Liver (tissue), 7 donors: ENCODE measurements at regions not wholly inside any gene's neighbourhood (a gene's known extent, or its start where the extent isn't known, plus 50 kb on each side); places are given as distances from the start of the nearest gene placed in this dataset.

Source experiments
- DNase-seq: peaks from one replicate; pipeline ENCODE4 v3.0.0-alpha.2; 2017; ENCODE audit warnings: low spot score
- H3K27ac ChIP-seq, 2 donors: one replicate each; pipeline ENCODE4 v1.7.0; 2013; ENCODE audit warnings: inconsistent platforms in 2 of 2, low read length in 2 of 2, control low read depth in 1 of 2, low read depth in 1 of 2, mild to moderate bottlenecking in 1 of 2
- H3K27me3 ChIP-seq, 4 donors: one replicate each; pipeline versions ENCODE4 v1.6.1 to v1.7.0; 2013; ENCODE audit warnings: low read length in 3 of 4, inconsistent platforms in 1 of 4, mild to moderate bottlenecking in 1 of 4, moderate library complexity in 1 of 4; ENCODE audit not compliant: control insufficient read depth in 4 of 4, insufficient read depth in 4 of 4
- H3K36me3 ChIP-seq, 4 donors: one replicate each; pipeline versions ENCODE4 v1.6.1 to v1.7.0; 2013; ENCODE audit warnings: low read length in 3 of 4, mild to moderate bottlenecking in 3 of 4, low read depth in 1 of 4, moderate library complexity in 1 of 4; ENCODE audit not compliant: control insufficient read depth in 4 of 4, insufficient read depth in 3 of 4
- H3K4me1 ChIP-seq, 4 donors: one replicate each; pipeline versions ENCODE4 v1.6.1 to v1.7.0; 2013; ENCODE audit warnings: low read length in 3 of 4, mild to moderate bottlenecking in 3 of 4, moderate library complexity in 1 of 4; ENCODE audit not compliant: control insufficient read depth in 4 of 4, insufficient read depth in 4 of 4
- H3K4me3 ChIP-seq, 3 donors: one replicate each; pipeline versions ENCODE4 v1.6.1 to v1.7.0; 2013; ENCODE audit warnings: low read length in 3 of 3, control low read depth in 1 of 3, low read depth in 1 of 3, mild to moderate bottlenecking in 1 of 3
- H3K9ac ChIP-seq, 2 donors: one replicate each; pipeline ENCODE4 v1.7.0; 2013; ENCODE audit warnings: low read length in 2 of 2, mild to moderate bottlenecking in 2 of 2, moderate library complexity in 2 of 2, control low read depth in 1 of 2, low read depth in 1 of 2
- H3K9me3 ChIP-seq, 4 donors: one replicate each; pipeline versions ENCODE4 v1.6.1 to v1.7.0; 2013; ENCODE audit warnings: low read length in 3 of 4; ENCODE audit not compliant: control insufficient read depth in 4 of 4
- ATF3 ChIP-seq: IDR thresholded peaks from 2 replicates; pipeline ENCODE4 v1.6.1; 2016; ENCODE audit warnings: antibody characterized with exemption
- CTCF ChIP-seq: fragments of 150-350 bp; IDR thresholded peaks from 2 replicates; pipeline ENCODE4 v1.5.1; 2017; ENCODE audit warnings: improper control_type of control experiment, low read depth, low read length; ENCODE audit not compliant: missing input control
- EGR1 ChIP-seq, 2 donors: IDR thresholded peaks; 2 replicates each; pipeline ENCODE4 v1.6.1; 2016 to 2018; ENCODE audit warnings: antibody characterized with exemption in 2 of 2, low read depth in 2 of 2
- FOXA1 ChIP-seq: IDR thresholded peaks from 2 replicates; pipeline ENCODE4 v1.6.1; 2016; ENCODE audit warnings: antibody characterized with exemption
- FOXA2 ChIP-seq: IDR thresholded peaks from 2 replicates; pipeline ENCODE4 v1.6.1; 2016; ENCODE audit warnings: antibody characterized with exemption
- GABPA ChIP-seq, 2 donors: IDR thresholded peaks in 1 of 2; conservative IDR thresholded peaks in 1 of 2; 2 replicates each; pipeline ENCODE4 v1.6.1; 2016; ENCODE audit warnings: antibody characterized with exemption in 2 of 2, mild to moderate bottlenecking in 1 of 2, moderate library complexity in 1 of 2
- HNF4A ChIP-seq, 2 donors: conservative IDR thresholded peaks; 2 replicates each; pipeline ENCODE4 v1.6.1; 2016; ENCODE audit warnings: antibody characterized with exemption in 2 of 2, mild to moderate bottlenecking in 2 of 2
- HNF4G ChIP-seq: IDR thresholded peaks from 2 replicates; pipeline ENCODE4 v1.6.1; 2016; ENCODE audit warnings: antibody characterized with exemption
- MAX ChIP-seq: IDR thresholded peaks from 2 replicates; pipeline ENCODE4 v1.6.1; 2016; ENCODE audit warnings: antibody characterized with exemption
- NR2F2 ChIP-seq: IDR thresholded peaks from 2 replicates; pipeline ENCODE4 v1.6.1; 2016; ENCODE audit warnings: antibody characterized with exemption
- RAD21 ChIP-seq, 2 donors: IDR thresholded peaks; 2 replicates each; pipeline ENCODE4 v1.6.1; 2016; ENCODE audit warnings: antibody characterized with exemption in 2 of 2, mild to moderate bottlenecking in 2 of 2
- REST ChIP-seq: IDR thresholded peaks from 2 replicates; pipeline ENCODE4 v1.6.1; 2016; ENCODE audit warnings: antibody characterized with exemption, mild to moderate bottlenecking
- RXRA ChIP-seq, 2 donors: IDR thresholded peaks; 2 replicates each; pipeline ENCODE4 v1.6.1; 2017 to 2018; ENCODE audit warnings: antibody characterized with exemption in 2 of 2, mild to moderate bottlenecking in 1 of 2
- TAF1 ChIP-seq: conservative IDR thresholded peaks from 2 replicates; pipeline ENCODE4 v1.6.1; 2016; ENCODE audit warnings: antibody characterized with exemption, mild to moderate bottlenecking
- YY1 ChIP-seq: IDR thresholded peaks from 2 replicates; pipeline ENCODE4 v1.6.1; 2016; ENCODE audit warnings: antibody characterized with exemption, mild to moderate bottlenecking
- ZBTB33 ChIP-seq: IDR thresholded peaks from 2 replicates; pipeline ENCODE4 v1.6.1; 2016; ENCODE audit warnings: antibody characterized with exemption
- donor health status: healthy.
- donor health status: healthy.
- donor health status: healthy.
- donor health status: healthy.

- TF ChIP-seq REST = no peak
- no peak for TF ChIP-seq FOXA1
- no peak for TF ChIP-seq EGR1 (IDR thresholded peaks at IDR 0.05; ENCODE audit: low read depth in 2 of 2)
- no peak for TF ChIP-seq RXRA (IDR thresholded peaks at IDR 0.05)
These were observed 64.6 kb upstream of the CD55 start (continued) for GRCh38 chr1:207256869-207257268.

GRCh38 chr1:207259391-207259790 is 62.1 kb upstream of the CD55 start:
- TF ChIP-seq CTCF (peak; percentile 27), GABPA (IDR thresholded peaks at IDR 0.05 in 1 of 2, conservative IDR thresholded peaks at IDR 0.05 in 1 of 2) (no peak), RAD21 (IDR thresholded peaks at IDR 0.05) (peak; percentile 63 to 86), MAX (no peak), YY1 (no peak), HNF4A (conservative IDR thresholded peaks at IDR 0.05) (peak in 1 of 2 donors; percentile 25), ATF3 (no peak), TAF1 (no peak)

GRCh38 chr1:207261971-207262370 is 59.5 kb upstream of the CD55 start:
- H3K36me3 ChIP-seq = no peaks in the 10 kb centered on the region
- no peaks in the 10 kb centered on the region for H3K27me3 ChIP-seq
- no peaks in the 10 kb centered on the region for H3K9me3 ChIP-seq
- no peak for DNase-seq
- H3K4me1 ChIP-seq = no peaks in the 10 kb centered on the region
- H3K4me3 ChIP-seq = no peak overlapping the region
- TF ChIP-seq NR2F2 = no peak
- no peak for TF ChIP-seq ZBTB33
- no peak for TF ChIP-seq RXRA (IDR thresholded peaks at IDR 0.05)
- TF ChIP-seq CTCF = no peak
- no peak for TF ChIP-seq TAF1
- TF ChIP-seq MAX = no peak
- no peak for TF ChIP-seq YY1
- TF ChIP-seq HNF4A (conservative IDR thresholded peaks at IDR 0.05) = no peak
- TF ChIP-seq REST = no peak
- no peak for TF ChIP-seq RAD21 (IDR thresholded peaks at IDR 0.05)
- TF ChIP-seq HNF4G = no peak
- no peak for TF ChIP-seq FOXA2
- H3K9ac ChIP-seq = no peak overlapping the region
- no peak overlapping the region for H3K27ac ChIP-seq

More at GRCh38 chr1:207259391-207259790, 62.1 kb upstream of the CD55 start:
- H3K9ac ChIP-seq = no peak overlapping the region
- H3K4me3 ChIP-seq = no peak overlapping the region
- H3K4me1 ChIP-seq = no peaks in the 10 kb centered on the region
- no peaks in the 10 kb centered on the region for H3K27me3 ChIP-seq
- H3K9me3 ChIP-seq = no peaks in the 10 kb centered on the region
- no peaks in the 10 kb centered on the region for H3K36me3 ChIP-seq
- no peak for DNase-seq
- no peak overlapping the region for H3K27ac ChIP-seq
